Ascending aorta (tissue), 2 donors: ENCODE measurements at regions not wholly inside any gene's neighbourhood (a gene's known extent, or its start where the extent isn't known, plus 50 kb on each side); places are given as distances from the start of the nearest gene placed in this dataset.
"Not testable (repeated sequence)": the region's sequence is repeated elsewhere in the genome, so short reads cannot be mapped to it uniquely, and the experiment has no call there.

Experiments
- DNase-seq, 2 donors: peaks; one replicate each; pipeline ENCODE4 v3.0.0-alpha.2; 2019; ENCODE audit warnings: low spot score in 2 of 2
- H3K27ac ChIP-seq, 2 donors: fragments of 200-600 bp; sonication (generic); one replicate each; pipeline ENCODE4 v1.5.1; 2016 to 2017; ENCODE audit warnings: mild to moderate bottlenecking in 1 of 2
- H3K27me3 ChIP-seq: fragments of 200-600 bp; sonication (generic); one replicate; pipeline ENCODE4 v1.5.1; 2017
- H3K36me3 ChIP-seq, 2 donors: fragments of 200-600 bp; sonication (generic); one replicate each; pipeline ENCODE4 v1.5.1; 2016
- H3K4me1 ChIP-seq, 2 donors: fragments of 200-600 bp; sonication (generic); one replicate each; pipeline ENCODE4 v1.5.1; 2016 to 2017; ENCODE audit warnings: mild to moderate bottlenecking in 1 of 2
- H3K4me3 ChIP-seq, 2 donors: fragments of 200-600 bp; sonication (generic); one replicate each; pipeline ENCODE4 v1.5.1; 2016 to 2017; ENCODE audit warnings: mild to moderate bottlenecking in 1 of 2
- H3K9me3 ChIP-seq, 2 donors: fragments of 200-600 bp; sonication (generic); one replicate each; pipeline ENCODE4 v1.5.1; 2016
- intact Hi-C: fragments of 100-400 bp; cut with DNase I; formaldehyde crosslinking; loops from one replicate; pipeline ENCODE4 v1.15.1; 2023
- TF ChIP-seq, protein P1 (sequence below), 3 experiments: fragments of 200-600 bp in 2 of 3; fragments of 450-650 bp in 1 of 3; sonication (generic) in 2 of 3; IDR thresholded peaks; one replicate each; pipeline ENCODE4 v1.5.1; 2016 to 2019; ENCODE audit warnings: antibody characterized with exemption in 3 of 3, mild to moderate bottlenecking in 1 of 3, moderate library complexity in 1 of 3

DNA sequence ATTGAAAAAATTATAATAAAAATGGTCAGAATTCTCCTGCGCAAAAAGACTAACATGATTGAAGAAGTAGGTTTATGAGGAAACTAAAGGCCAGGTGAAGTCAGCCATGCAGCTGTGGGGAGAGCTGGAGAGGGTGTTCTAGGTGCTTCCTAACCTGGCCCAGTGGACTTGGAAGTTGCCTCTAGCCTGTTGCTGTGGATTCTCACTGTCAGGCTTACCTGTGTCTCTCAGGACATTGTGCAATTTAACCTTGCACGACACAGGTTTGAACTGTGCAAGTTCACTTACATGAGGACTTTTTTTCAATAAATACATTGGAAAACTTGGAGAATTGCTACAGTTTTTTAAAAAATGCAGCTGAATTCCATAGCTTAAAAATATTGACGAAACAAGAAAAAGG lies 266.4 kb downstream of the CXCL12 start:
- H3K4me3 ChIP-seq, result no peak overlapping the region
- H3K36me3 ChIP-seq, result no peaks in the 10 kb centered on the region
- TF ChIP-seq, protein P1, sequence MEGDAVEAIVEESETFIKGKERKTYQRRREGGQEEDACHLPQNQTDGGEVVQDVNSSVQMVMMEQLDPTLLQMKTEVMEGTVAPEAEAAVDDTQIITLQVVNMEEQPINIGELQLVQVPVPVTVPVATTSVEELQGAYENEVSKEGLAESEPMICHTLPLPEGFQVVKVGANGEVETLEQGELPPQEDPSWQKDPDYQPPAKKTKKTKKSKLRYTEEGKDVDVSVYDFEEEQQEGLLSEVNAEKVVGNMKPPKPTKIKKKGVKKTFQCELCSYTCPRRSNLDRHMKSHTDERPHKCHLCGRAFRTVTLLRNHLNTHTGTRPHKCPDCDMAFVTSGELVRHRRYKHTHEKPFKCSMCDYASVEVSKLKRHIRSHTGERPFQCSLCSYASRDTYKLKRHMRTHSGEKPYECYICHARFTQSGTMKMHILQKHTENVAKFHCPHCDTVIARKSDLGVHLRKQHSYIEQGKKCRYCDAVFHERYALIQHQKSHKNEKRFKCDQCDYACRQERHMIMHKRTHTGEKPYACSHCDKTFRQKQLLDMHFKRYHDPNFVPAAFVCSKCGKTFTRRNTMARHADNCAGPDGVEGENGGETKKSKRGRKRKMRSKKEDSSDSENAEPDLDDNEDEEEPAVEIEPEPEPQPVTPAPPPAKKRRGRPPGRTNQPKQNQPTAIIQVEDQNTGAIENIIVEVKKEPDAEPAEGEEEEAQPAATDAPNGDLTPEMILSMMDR (IDR thresholded peaks at IDR 0.05), result no peak
- H3K9me3 ChIP-seq, result no peaks in the 10 kb centered on the region
- DNase-seq, result no peak
- H3K4me1 ChIP-seq, result no peaks in the 10 kb centered on the region
- H3K27ac ChIP-seq, result no peak overlapping the region
- H3K27me3 ChIP-seq, result no peaks in the 10 kb centered on the region
- intact Hi-C loops, result no loop called here

DNA sequence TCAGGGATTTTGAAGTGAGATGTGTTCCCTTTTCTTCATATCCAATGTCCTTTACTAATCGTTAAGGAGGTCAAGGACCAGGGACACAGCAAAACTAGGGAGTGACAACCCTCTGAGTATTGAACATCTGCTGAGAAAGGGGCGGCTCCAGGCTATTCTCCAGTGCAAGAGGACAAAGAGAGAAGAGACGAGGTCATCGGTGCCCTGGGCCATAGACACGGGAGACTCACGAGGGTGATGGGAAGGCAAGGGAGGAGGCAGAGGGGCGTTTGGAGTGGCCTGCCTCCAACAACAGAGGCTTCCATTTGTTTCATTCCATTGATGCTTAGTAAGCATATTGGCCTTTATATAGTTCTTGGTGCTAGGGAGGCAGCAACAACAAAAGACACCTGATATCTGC lies 268.4 kb downstream of the CXCL12 start:
- intact Hi-C loops, result no loop called here
- DNase-seq, result no peak
- H3K9me3 ChIP-seq, result no peaks in the 10 kb centered on the region
- H3K36me3 ChIP-seq, result no peaks in the 10 kb centered on the region
- H3K4me1 ChIP-seq, result no peaks in the 10 kb centered on the region
- no peaks in the 10 kb centered on the region for H3K27me3 ChIP-seq
- TF ChIP-seq, protein P1 (IDR thresholded peaks at IDR 0.05), result no peak
- no peak overlapping the region for H3K27ac ChIP-seq
- H3K4me3 ChIP-seq, result no peak overlapping the region

DNA sequence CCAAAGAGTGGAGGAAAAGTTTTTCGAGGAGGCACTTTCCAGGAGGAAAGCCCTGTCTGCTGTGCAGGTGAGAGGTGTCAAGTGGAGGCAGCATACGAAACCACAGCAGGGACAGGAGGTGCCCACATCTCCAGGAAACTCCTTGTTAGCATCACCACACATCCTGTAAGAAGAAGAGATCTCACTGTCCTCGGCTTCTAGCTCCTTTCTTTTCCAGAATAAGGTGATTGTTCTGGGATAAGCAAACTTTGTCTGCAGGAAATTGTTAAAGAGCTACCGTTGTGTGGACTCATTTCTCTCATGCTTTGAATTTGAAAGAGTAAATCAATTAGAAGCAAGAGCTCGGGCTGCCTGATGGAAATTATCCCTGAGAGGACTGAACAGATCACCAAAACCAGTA lies 269.4 kb downstream of the CXCL12 start:
- no peak for DNase-seq
- Histone ChIP-seq H3K4me3 (no peak overlapping the region), H3K9me3 (no peaks in the 10 kb centered on the region), H3K27ac (no peak overlapping the region), H3K36me3 (no peaks in the 10 kb centered on the region), H3K27me3 (no peaks in the 10 kb centered on the region), H3K4me1 (no peaks in the 10 kb centered on the region)
- intact Hi-C loops, result no loop called here
- TF ChIP-seq, protein P1 (IDR thresholded peaks at IDR 0.05), result no peak

DNA sequence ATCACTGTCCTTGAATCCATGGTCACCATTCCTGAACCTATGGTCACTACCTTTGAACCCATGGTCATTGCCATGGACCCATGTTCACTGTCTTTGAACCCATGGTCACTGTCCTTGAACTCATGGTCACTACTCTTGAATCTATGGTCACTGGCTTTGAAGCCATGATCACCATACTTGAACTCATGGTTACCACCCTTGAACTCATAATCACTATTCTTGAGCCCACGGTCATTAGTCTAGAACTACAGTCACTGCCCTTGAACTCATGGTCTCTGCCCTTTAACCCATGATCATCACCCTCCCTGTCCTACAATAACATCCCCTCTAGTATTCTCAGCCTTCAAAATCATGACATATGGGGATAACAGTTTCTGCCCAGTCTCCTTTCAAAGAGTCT lies 270.5 kb downstream of the CXCL12 start:
- Histone ChIP-seq H3K9me3 (no peaks in the 10 kb centered on the region), H3K27ac (no peak overlapping the region), H3K36me3 (no peaks in the 10 kb centered on the region), H3K4me1 (no peaks in the 10 kb centered on the region), H3K27me3 (no peaks in the 10 kb centered on the region), H3K4me3 (no peak overlapping the region)
- TF ChIP-seq, protein P1 (IDR thresholded peaks at IDR 0.05), result no peak
- intact Hi-C loops, result no loop called here
- DNase-seq, result no peak

DNA sequence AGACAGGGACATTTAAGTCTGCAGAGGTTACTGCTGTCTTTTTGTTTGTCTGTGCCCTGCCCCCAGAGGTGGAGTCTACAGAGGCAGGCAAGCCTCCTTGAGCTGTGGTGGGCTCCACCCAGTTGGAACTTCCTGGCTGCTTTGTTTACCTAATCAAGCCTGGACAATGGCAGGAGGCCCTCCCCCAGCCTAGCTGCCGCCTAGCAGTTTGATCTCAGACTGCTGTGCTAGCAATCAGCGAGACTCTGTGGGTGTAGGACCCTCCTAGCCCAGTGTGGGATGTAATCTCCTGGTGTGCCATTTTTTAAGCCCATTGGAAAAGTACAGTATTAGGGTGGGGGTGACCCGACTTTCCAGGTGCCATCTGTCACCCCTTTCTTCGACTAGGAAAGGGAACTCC lies 272.6 kb downstream of the CXCL12 start:
- intact Hi-C loops, H3K27ac ChIP-seq, DNase-seq, H3K27me3 ChIP-seq, H3K4me3 ChIP-seq, H3K36me3 ChIP-seq, H3K9me3 ChIP-seq, H3K4me1 ChIP-seq: not testable (repeated sequence)

DNA sequence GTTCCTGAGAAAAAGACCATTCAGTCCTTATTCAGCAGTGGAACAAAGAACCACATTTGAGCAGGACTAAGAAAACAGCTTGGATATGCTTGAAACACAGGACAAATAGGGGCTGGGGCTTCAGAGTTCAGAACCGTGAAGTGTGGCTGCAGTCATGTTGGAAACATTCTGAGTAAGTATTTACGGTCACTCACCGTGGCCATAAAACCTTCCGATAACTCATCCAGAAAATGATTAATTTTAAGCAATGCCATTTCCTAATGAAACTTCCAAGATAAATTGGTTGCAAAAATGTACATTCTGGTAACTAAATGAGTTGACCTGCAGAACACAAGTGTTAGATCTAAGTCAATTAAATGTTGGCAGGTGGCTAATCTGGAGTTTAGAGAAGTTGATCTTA lies 279.2 kb downstream of the CXCL12 start:
- TF ChIP-seq, protein P1 (IDR thresholded peaks at IDR 0.05), result no peak
- Histone ChIP-seq H3K4me3 (no peak overlapping the region), H3K36me3 (no peaks in the 10 kb centered on the region), H3K9me3 (no peaks in the 10 kb centered on the region), H3K27me3 (no peaks in the 10 kb centered on the region), H3K27ac (no peak overlapping the region), H3K4me1 (peaks cover 0 to 3% of the 10 kb centered on the region in 2 donors)
- intact Hi-C loops, result no loop called here
- DNase-seq, result no peak
